Muscle layer of duodenum (tissue), 2 donors: ENCODE measurements at regions not wholly inside any gene's neighbourhood (a gene's known extent, or its start where the extent isn't known, plus 50 kb on each side); places are given as distances from the start of the nearest gene placed in this dataset.

Experiments used
- H3K27ac ChIP-seq: one replicate; pipeline ENCODE4 v1.7.0; 2013; ENCODE audit warnings: mild to moderate bottlenecking, low read length
- H3K27me3 ChIP-seq: one replicate; pipeline ENCODE4 v1.7.0; 2013; ENCODE audit warnings: low read depth, mild to moderate bottlenecking, control low read depth, low read length
- H3K36me3 ChIP-seq, 2 donors: one replicate each; pipeline ENCODE4 v1.7.0; 2013; ENCODE audit warnings: low read length in 2 of 2, control low read depth in 1 of 2, mild to moderate bottlenecking in 1 of 2; ENCODE audit not compliant: insufficient read depth in 2 of 2, control insufficient read depth in 1 of 2
- H3K4me1 ChIP-seq, 2 donors: one replicate each; pipeline ENCODE4 v1.7.0; 2013; ENCODE audit warnings: low read length in 2 of 2, mild to moderate bottlenecking in 2 of 2, control low read depth in 1 of 2, moderate library complexity in 1 of 2; ENCODE audit not compliant: insufficient read depth in 2 of 2, control insufficient read depth in 1 of 2
- H3K4me3 ChIP-seq, 2 donors: one replicate each; pipeline ENCODE4 v1.7.0; 2013; ENCODE audit warnings: low read length in 2 of 2, low read depth in 1 of 2, mild to moderate bottlenecking in 1 of 2
- H3K9me3 ChIP-seq, 2 donors: one replicate each; pipeline ENCODE4 v1.7.0; 2013; ENCODE audit warnings: low read length in 2 of 2, control low read depth in 1 of 2, mild to moderate bottlenecking in 1 of 2; ENCODE audit not compliant: control insufficient read depth in 1 of 2
- donor health status: healthy.

DNA sequence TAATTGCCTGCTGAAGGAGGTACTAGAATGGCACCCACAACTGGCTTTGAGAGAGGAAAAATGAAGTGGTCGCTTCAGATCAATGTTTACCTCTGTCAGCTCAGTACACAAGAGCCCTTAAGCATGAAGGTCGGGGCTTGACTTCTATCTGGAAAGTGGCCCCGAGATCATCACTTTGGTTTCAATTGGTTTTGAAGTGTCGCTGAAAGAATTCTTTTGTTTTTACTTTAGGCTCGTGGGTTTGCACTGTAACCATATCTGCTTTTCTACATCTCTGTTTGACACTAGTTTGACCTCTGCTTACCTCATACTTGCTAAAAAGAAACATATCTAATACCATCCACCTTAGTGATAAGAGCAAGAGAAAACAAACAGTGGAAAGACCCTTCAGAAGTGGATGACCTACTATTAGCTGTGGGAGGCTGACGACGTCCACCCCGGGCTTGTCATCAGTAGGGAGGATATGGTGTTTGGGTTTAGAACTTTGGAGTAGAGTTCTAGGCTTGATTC lies 361.8 kb downstream of the GATA3 start:
- Histone ChIP-seq H3K9me3 (no peaks in the 10 kb centered on the region), H3K4me1 (no peaks in the 10 kb centered on the region), H3K4me3 (no peak overlapping the region), H3K27me3 (no peaks in the 10 kb centered on the region), H3K27ac (no peak overlapping the region), H3K36me3 (no peaks in the 10 kb centered on the region)

DNA sequence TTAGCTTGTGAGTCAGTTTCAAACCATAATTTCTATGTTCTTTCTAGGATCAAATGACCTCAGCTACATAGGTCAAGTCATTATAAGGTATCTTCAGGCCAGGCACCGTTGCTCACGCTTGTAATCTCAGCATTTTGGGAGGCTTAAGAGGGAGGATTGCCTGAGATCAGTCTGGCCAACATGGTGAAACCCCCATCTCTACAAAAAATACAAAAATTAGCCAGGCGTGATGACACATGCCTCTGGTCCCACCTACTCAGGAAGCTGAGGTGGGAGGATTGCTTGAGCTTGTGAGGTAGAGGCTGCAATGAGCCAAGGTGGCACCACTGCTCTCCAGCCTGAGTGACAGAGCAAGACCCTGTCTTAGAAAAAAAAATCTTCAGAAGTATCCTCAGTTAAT lies 362.3 kb downstream of the GATA3 start:
- no peak overlapping the region for H3K27ac ChIP-seq

DNA sequence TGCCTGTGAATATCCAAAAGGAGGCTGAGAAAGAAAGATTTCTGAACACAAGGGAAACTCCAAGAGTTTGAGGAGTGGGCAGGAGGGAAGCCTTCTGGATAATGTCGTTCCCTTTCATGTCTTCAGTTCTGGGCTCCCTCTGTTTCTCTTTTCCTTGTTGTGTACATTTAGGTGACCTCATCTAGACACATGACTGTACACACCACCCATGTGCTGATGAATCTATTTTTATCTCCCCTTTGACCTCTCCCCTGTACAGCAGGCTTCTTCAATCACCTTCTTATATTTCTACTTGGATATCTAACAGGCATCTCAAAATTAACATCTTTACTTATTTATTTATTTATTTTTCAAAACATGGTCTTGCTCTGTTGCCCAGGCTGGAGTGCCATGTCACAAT lies 363.1 kb downstream of the GATA3 start:
- H3K9me3 ChIP-seq: no peaks in the 10 kb centered on the region
- no peaks in the 10 kb centered on the region for H3K27me3 ChIP-seq
- H3K27ac ChIP-seq: no peak overlapping the region
- H3K4me3 ChIP-seq: no peak overlapping the region
- no peaks in the 10 kb centered on the region for H3K4me1 ChIP-seq
- H3K36me3 ChIP-seq: no peaks in the 10 kb centered on the region

More for the DNA sequence above, 362.3 kb downstream of the GATA3 start:
- no peaks in the 10 kb centered on the region for H3K36me3 ChIP-seq
- no peaks in the 10 kb centered on the region for H3K27me3 ChIP-seq
- no peaks in the 10 kb centered on the region for H3K9me3 ChIP-seq
- H3K4me3 ChIP-seq: no peak overlapping the region
- H3K4me1 ChIP-seq: no peaks in the 10 kb centered on the region

DNA sequence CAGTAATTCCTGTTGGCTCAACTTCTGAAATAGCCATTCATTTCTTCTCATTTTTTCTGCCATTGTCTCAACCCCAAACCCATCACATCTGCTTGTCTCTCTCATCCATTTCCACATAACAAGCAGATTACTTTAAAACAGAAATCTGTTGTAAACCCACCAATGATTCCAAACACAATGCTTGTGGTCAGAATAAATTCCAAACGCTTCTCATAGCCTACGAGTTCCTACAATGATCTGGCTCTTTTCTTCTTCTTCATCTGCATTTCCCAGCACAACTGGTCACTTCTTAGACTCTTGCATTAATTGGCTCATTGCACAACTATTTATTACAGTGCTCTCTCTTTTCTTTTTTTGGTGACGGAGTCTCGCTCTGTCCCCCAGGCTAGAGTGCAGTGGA lies 364.1 kb downstream of the GATA3 start:
- no peaks in the 10 kb centered on the region for H3K36me3 ChIP-seq
- H3K9me3 ChIP-seq: no peaks in the 10 kb centered on the region
- H3K4me1 ChIP-seq: no peaks in the 10 kb centered on the region
- no peak overlapping the region for H3K27ac ChIP-seq
- no peaks in the 10 kb centered on the region for H3K27me3 ChIP-seq
- no peak overlapping the region for H3K4me3 ChIP-seq

DNA sequence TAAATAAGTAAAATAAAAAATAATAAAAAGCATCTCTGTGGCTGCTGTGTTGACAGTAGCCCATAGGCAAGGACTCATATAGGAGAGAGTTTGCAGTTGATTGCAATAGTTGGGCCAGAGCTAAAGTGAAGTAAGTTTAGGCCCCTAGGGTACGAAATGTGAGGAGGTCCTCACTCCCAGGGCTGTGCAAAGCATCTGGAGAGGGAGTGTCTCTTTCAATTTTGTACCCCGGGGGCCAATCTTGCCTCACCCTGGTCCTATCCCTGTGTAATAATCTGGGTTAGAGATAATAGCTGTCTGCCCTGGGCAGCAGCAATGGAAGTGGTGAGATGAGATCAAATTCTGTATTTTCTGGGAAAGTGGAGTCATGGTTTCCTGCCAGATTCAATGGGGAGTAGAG lies 365.7 kb downstream of the GATA3 start:
- no peaks in the 10 kb centered on the region for H3K27me3 ChIP-seq
- H3K27ac ChIP-seq: no peak overlapping the region
- H3K9me3 ChIP-seq: no peaks in the 10 kb centered on the region
- H3K36me3 ChIP-seq: no peaks in the 10 kb centered on the region
- no peaks in the 10 kb centered on the region for H3K4me1 ChIP-seq
- H3K4me3 ChIP-seq: no peak overlapping the region

DNA sequence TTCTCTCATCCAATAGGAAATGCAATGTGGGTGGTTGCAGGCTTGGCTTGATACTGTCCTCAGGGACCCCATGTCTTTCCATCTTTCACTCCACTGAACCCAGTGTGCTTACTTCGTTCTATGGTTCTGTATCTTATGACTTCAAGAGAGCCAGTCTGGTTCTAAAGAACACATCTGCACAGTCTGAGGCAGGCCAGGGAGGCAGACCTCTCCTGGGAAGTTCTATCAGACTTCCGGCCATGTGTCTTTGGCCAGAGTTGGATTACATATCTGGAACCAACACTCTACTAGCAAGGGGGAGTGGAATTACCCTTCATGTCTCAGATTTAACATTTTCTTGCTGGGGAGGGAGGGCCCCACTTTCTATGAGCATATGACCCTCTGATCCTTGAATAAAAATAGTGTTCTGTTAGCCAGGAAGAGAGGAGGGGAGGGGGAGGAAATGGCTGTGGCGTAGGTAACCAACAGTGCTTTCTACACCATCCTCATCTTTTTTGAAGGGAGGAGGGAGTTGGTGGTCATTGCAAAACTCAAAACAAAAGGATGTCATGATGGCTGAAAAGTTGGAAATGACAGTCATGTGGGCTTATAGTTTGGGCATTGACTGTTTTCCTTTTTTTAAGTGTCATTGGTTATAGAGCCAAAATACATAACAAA lies 370.2 kb downstream of the GATA3 start:
- Histone ChIP-seq H3K9me3 (no peaks in the 10 kb centered on the region), H3K36me3 (no peaks in the 10 kb centered on the region), H3K27me3 (no peaks in the 10 kb centered on the region), H3K4me3 (no peak overlapping the region), H3K27ac (no peak overlapping the region), H3K4me1 (no peaks in the 10 kb centered on the region)

DNA sequence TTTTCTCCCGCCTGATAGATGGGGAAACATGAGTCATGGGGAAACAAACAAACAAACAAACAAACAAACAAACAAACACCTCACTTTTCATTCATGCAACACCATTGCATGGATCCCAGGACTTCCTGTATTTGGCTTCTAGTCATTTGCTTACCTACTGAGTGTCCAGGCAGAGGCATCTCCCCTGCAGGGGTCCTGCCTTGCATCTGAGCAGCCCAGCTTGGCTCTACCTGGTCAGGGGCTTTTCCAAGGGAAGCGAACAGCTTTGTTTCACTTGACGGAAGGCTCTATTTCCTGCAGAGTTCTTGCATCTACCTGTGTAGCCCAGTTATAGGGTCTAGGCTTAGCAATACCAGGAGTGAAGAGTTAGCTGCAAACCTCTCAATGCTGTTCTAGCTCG lies 374.2 kb downstream of the GATA3 start:
- H3K4me1 ChIP-seq: no peaks in the 10 kb centered on the region
- H3K36me3 ChIP-seq: no peaks in the 10 kb centered on the region
- no peaks in the 10 kb centered on the region for H3K9me3 ChIP-seq
- H3K4me3 ChIP-seq: no peak overlapping the region
- no peaks in the 10 kb centered on the region for H3K27me3 ChIP-seq
- H3K27ac ChIP-seq: no peak overlapping the region

DNA sequence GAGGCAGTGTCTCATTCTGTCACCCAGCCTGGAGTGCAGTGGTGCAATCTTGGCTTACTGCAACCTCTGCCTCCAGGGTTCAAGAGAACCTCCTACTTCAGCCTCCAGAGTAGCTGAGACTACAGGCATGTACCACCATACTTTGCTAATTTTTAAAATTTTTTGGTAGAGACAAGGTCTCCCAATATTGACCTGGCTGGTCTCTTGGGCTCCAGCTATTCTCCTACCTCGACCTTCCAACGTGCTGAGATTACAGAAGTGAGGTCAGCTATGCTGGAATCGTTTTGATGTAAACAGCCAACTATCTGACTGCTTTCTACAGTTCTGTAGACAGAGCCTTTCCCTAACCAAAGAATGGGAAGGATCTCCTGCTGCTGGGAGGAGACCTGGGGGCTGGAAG lies 375.8 kb downstream of the GATA3 start:
- no peaks in the 10 kb centered on the region for H3K27me3 ChIP-seq
- H3K4me3 ChIP-seq: no peak overlapping the region
- H3K4me1 ChIP-seq: no peaks in the 10 kb centered on the region
- no peaks in the 10 kb centered on the region for H3K36me3 ChIP-seq
- H3K9me3 ChIP-seq: no peaks in the 10 kb centered on the region
- H3K27ac ChIP-seq: no peak overlapping the region

DNA sequence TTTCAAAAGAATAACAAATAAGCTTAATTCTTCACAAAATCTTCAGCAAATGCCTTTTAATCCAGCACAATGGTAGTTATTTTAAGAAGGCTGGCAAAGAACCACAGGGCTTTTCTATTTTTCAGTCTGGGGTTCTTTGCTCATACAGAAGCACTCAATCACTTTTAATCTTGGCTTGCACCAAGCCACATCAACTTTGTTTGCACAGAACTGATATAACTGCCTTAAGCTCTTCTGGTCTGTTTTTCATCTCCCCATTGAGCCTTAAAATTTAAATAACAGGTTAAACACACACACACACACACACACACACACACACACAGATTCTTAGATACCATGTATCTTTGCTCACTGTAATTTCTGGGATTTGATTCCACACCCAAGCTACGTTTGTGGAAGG lies 377.0 kb downstream of the GATA3 start:
- no peaks in the 10 kb centered on the region for H3K36me3 ChIP-seq
- no peaks in the 10 kb centered on the region for H3K9me3 ChIP-seq
- H3K4me1 ChIP-seq: no peaks in the 10 kb centered on the region
- no peaks in the 10 kb centered on the region for H3K27me3 ChIP-seq
- no peak overlapping the region for H3K4me3 ChIP-seq
- no peak overlapping the region for H3K27ac ChIP-seq

DNA sequence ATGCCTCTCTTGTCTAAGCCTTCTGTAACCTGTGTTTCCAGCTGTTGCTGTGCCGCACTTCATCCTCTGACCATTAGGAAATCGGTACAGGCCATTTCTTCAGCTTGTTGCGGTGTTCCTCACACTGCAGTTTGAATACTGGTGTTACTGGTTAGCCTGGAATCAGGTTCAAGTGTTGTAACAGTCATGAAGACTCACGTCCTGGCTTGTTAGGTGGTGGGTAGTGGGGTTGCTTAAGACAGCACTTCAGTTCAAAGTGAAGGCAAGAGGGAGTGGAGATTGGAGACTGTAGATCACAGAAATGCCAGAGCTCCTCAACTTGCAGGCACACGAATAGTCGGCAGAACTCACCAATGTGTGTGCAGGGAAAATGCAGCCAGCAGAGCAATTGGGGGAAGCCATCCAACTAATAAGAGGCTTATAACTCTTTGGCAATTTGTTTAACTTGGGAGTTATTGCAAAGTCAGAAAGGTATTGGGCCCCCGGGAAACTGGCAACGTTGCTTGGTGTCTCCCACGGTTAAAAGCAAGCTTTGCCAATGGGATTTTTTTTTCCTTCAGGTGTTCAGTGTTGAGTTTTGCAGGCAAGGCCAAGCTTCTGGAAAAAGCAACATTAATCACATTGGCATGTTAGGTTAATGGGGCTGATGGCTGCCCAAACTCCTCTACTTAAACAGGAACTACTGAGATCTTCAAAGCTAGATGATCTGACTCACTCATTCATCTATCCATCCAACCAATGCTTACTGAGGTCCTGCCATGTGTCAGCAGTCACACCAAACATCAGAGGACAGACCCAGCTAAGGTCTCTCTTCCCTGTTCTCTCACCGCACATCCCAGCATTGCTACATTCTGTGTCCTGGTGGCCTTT lies 380.9 kb downstream of the GATA3 start:
- H3K36me3 ChIP-seq: no peaks in the 10 kb centered on the region
- H3K4me1 ChIP-seq: no peaks in the 10 kb centered on the region
- H3K9me3 ChIP-seq: no peaks in the 10 kb centered on the region
- no peak overlapping the region for H3K4me3 ChIP-seq
- H3K27ac ChIP-seq: no peak overlapping the region
- H3K27me3 ChIP-seq: no peaks in the 10 kb centered on the region

DNA sequence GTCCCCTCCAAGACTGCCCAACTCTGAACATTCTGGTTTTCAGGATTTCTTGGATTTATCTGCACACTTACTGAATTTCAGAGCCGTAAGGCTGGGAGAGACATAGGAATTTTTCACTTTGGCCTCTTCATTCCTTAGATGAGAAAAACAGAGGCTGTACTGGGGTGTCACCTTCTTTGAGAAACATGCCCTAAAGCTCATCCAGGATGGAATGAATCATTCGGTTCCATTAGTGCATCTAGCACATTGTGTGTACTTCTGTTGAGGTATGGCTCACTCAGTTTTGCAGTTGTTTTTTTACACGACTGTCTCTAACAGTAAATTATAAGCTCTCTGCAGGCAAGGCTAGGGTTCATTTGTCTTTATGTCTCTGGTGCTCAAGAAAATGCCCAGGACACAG lies 383.4 kb downstream of the GATA3 start:
- Histone ChIP-seq H3K4me3 (no peak overlapping the region), H3K27ac (no peak overlapping the region), H3K9me3 (no peaks in the 10 kb centered on the region), H3K27me3 (no peaks in the 10 kb centered on the region), H3K4me1 (no peaks in the 10 kb centered on the region), H3K36me3 (no peaks in the 10 kb centered on the region)
